Ovary (tissue), 3 donors: ENCODE measurements at regions not wholly inside any gene's neighbourhood (a gene's known extent, or its start where the extent isn't known, plus 50 kb on each side); places are given as distances from the start of the nearest gene placed in this dataset.
"Not testable (repeated sequence)": the region's sequence is repeated elsewhere in the genome, so short reads cannot be mapped to it uniquely, and the experiment has no call there.

ENCODE experiments used
- EP300 ChIP-seq: sonication (generic); formaldehyde crosslinking; IDR thresholded peaks from one replicate; pipeline ENCODE4 v1.6.1; 2017; ENCODE audit warnings: antibody characterized with exemption
- POLR2A ChIP-seq: fragments of 450-650 bp; IDR thresholded peaks from one replicate; pipeline ENCODE4 v1.6.1; 2017; ENCODE audit warnings: antibody characterized with exemption, mild to moderate bottlenecking, moderate library complexity
- TF ChIP-seq, protein P1 (sequence below), 3 donors: fragments of 450-650 bp in 2 of 3; fragments of 200-600 bp in 1 of 3; IDR thresholded peaks; one replicate each; pipeline versions ENCODE4 v1.5.1 to v1.8.0; 2016 to 2022; ENCODE audit warnings: antibody characterized with exemption in 3 of 3, mild to moderate bottlenecking in 1 of 3
- donor health status: DM: no; HTN: no; CAD: no.

DNA sequence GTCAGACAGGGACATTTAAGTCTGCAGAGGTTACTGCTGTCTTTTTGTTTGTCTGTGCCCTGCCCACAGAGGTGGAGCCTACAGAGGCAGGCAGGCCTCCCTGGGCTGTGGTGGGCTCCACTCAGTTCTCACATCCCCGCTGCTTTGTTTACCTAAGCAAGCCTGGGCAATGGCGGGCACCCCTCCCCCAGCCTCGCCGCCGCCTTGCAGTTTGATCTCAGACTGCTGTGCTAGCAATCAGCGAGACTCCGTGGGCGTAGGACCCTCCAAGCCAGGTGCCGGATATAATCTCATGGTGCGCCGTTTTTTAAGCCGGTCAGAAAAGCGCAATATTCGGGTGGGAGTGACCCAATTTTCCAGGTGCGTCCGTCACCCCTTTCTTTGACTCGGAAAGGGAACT, 264.3 kb upstream of the KYNU start:
- TF ChIP-seq POLR2A, EP300: not testable (repeated sequence)
- TF ChIP-seq, protein P1, sequence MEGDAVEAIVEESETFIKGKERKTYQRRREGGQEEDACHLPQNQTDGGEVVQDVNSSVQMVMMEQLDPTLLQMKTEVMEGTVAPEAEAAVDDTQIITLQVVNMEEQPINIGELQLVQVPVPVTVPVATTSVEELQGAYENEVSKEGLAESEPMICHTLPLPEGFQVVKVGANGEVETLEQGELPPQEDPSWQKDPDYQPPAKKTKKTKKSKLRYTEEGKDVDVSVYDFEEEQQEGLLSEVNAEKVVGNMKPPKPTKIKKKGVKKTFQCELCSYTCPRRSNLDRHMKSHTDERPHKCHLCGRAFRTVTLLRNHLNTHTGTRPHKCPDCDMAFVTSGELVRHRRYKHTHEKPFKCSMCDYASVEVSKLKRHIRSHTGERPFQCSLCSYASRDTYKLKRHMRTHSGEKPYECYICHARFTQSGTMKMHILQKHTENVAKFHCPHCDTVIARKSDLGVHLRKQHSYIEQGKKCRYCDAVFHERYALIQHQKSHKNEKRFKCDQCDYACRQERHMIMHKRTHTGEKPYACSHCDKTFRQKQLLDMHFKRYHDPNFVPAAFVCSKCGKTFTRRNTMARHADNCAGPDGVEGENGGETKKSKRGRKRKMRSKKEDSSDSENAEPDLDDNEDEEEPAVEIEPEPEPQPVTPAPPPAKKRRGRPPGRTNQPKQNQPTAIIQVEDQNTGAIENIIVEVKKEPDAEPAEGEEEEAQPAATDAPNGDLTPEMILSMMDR (IDR thresholded peaks at IDR 0.05): not testable (repeated sequence)
